Breast epithelium (tissue), 4 donors: ENCODE measurements at regions not wholly inside any gene's neighbourhood (a gene's known extent, or its start where the extent isn't known, plus 50 kb on each side); places are given as distances from the start of the nearest gene placed in this dataset.

ENCODE experiments used
- DNase-seq, 2 donors: peaks; one replicate each; pipeline ENCODE4 v3.0.0-alpha.2; 2019; ENCODE audit warnings: low spot score in 2 of 2
- H3K27ac ChIP-seq, 2 donors: fragments of 200-600 bp; sonication (generic) in 1 of 2; one replicate each; pipeline ENCODE4 v1.5.1; 2016 to 2019; ENCODE audit warnings: mild to moderate bottlenecking in 1 of 2
- H3K27me3 ChIP-seq, 2 donors: fragments of 200-600 bp; sonication (generic) in 1 of 2; one replicate each; pipeline versions ENCODE4 v1.5.1 to v1.6.0; 2017 to 2019; ENCODE audit warnings: control low read depth in 1 of 2, mild to moderate bottlenecking in 1 of 2
- H3K36me3 ChIP-seq: fragments of 200-600 bp; one replicate; pipeline ENCODE4 v1.5.1; 2019
- H3K4me1 ChIP-seq, 2 donors: fragments of 200-600 bp; sonication (generic); one replicate each; pipeline ENCODE4 v1.5.1; 2016 to 2019; ENCODE audit warnings: control low read depth in 1 of 2
- H3K4me3 ChIP-seq, 3 donors: fragments of 200-600 bp; sonication (generic); 1 replicate in 2 of 3; 2 replicates in 1 of 3; pipeline ENCODE4 v1.5.1; 2016 to 2019; ENCODE audit warnings: mild to moderate bottlenecking in 3 of 3, moderate library complexity in 2 of 3
- H3K9me3 ChIP-seq, 2 donors: fragments of 200-600 bp; sonication (generic) in 1 of 2; one replicate each; pipeline ENCODE4 v1.5.1; 2016 to 2019; ENCODE audit warnings: control low read depth in 1 of 2
- POLR2A ChIP-seq: fragments of 450-650 bp; IDR thresholded peaks from one replicate; pipeline ENCODE4 v1.6.1; 2016; ENCODE audit warnings: antibody characterized with exemption, mild to moderate bottlenecking, moderate library complexity
- POLR2AphosphoS5 ChIP-seq, 3 donors: sonication (generic); formaldehyde crosslinking; IDR thresholded peaks; one replicate each; pipeline ENCODE4 v1.6.1; 2017; ENCODE audit warnings: antibody characterized with exemption in 3 of 3
- intact Hi-C: fragments of 100-400 bp; cut with DNase I; formaldehyde crosslinking; loops from one replicate; pipeline ENCODE4 v1.15.1; 2023; ENCODE audit warnings: low total_unique reads
- TF ChIP-seq, protein P1 (sequence below), 3 donors: fragments of 450-650 bp; IDR thresholded peaks; one replicate each; pipeline ENCODE4 v1.5.1; 2016 to 2017; ENCODE audit warnings: antibody characterized with exemption in 3 of 3, mild to moderate bottlenecking in 3 of 3, moderate library complexity in 3 of 3

- H3K9me3 ChIP-seq: peaks cover 2 to 5% of the 10 kb centered on the region in 2 donors
- H3K4me1 ChIP-seq: no peaks in the 10 kb centered on the region
- H3K36me3 ChIP-seq: no peaks in the 10 kb centered on the region
- no peaks in the 10 kb centered on the region for H3K27me3 ChIP-seq
- H3K27ac ChIP-seq: no peak overlapping the region
- intact Hi-C loops: no loop called here
- TF ChIP-seq, protein P1, sequence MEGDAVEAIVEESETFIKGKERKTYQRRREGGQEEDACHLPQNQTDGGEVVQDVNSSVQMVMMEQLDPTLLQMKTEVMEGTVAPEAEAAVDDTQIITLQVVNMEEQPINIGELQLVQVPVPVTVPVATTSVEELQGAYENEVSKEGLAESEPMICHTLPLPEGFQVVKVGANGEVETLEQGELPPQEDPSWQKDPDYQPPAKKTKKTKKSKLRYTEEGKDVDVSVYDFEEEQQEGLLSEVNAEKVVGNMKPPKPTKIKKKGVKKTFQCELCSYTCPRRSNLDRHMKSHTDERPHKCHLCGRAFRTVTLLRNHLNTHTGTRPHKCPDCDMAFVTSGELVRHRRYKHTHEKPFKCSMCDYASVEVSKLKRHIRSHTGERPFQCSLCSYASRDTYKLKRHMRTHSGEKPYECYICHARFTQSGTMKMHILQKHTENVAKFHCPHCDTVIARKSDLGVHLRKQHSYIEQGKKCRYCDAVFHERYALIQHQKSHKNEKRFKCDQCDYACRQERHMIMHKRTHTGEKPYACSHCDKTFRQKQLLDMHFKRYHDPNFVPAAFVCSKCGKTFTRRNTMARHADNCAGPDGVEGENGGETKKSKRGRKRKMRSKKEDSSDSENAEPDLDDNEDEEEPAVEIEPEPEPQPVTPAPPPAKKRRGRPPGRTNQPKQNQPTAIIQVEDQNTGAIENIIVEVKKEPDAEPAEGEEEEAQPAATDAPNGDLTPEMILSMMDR (IDR thresholded peaks at IDR 0.05): no peak
- no peak for TF ChIP-seq POLR2AphosphoS5 (IDR thresholded peaks at IDR 0.05)
- no peak for TF ChIP-seq POLR2A
- DNase-seq: no peak
- H3K4me3 ChIP-seq: no peak overlapping the region
These were observed 78.4 kb upstream of the GSE1 start for GRCh38 chr16:85534536-85535351.

DNA sequence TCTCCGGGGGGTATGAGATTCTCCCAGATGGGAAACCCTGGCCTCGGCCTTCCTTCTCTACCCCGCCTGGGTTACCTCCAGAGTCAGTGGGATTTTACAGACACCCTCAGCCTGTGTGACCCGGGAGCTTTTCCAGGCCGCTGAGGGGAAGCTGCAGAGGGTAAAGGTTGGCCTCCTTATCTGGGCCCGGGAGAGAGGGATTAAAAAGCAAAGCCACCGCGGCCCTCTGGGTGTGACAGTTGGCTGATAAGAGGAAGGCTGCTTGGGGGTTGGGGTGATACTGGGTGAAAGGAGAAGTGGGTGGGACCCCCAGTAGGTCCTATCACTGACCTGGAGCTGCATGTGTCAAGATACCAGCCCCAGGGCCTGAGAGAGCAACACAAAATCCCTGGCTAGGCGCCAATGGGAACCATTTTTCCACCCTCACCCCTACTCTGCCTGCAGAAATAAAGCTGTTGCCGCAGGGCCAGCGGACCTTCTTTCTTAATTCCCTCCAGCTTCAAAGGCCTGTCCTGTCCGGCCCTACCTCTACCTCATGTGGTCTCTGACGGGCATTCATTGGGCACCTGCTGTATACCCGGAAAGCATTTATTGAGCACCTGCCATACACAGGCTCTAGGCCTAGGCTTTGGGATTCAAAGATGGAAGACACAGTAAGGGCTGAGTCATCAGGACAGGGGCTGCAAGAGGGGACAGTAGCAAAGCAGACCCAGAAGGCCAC, 77.6 kb upstream of the GSE1 start:
- Histone ChIP-seq H3K27me3 (no peaks in the 10 kb centered on the region), H3K36me3 (no peaks in the 10 kb centered on the region), H3K4me3 (no peak overlapping the region), H3K4me1 (no peaks in the 10 kb centered on the region), H3K27ac (no peak overlapping the region), H3K9me3 (peaks cover 6 to 10% of the 10 kb centered on the region in 2 donors)
- TF ChIP-seq POLR2AphosphoS5 (IDR thresholded peaks at IDR 0.05) (no peak), POLR2A (no peak)
- TF ChIP-seq, protein P1 (IDR thresholded peaks at IDR 0.05): no peak
- no peak for DNase-seq
- intact Hi-C loops: no loop called here

DNA sequence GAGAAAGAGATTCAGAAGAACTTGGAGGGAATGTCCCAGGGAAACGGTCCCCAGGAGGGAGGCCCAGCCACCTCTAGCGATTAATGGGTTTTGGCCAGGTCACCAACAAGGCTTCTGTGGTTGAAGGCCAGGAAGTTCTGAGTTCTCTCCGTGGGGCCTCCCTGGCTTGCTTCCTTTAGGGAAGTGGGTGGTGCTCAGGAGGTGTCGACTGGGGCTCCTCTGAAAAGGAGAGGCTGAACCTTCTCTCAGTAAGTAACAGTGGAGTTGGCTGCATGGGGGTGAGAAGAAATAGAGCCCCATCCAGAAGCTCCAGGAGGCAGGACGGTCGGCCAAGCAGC, 77.1 kb upstream of the GSE1 start:
- Histone ChIP-seq H3K27ac (peak overlapping the region in 1 of 2 donors; percentile 53), H3K27me3 (no peaks in the 10 kb centered on the region), H3K4me1 (no peaks in the 10 kb centered on the region), H3K9me3 (peaks cover 6 to 10% of the 10 kb centered on the region in 2 donors), H3K36me3 (no peaks in the 10 kb centered on the region), H3K4me3 (no peak overlapping the region)
- TF ChIP-seq, protein P1 (IDR thresholded peaks at IDR 0.05): no peak
- no peak for TF ChIP-seq POLR2A
- intact Hi-C loops: no loop called here
- no peak for DNase-seq

GRCh38 chr16:85536411-85537330, 76.5 kb upstream of the GSE1 start:
- peak overlapping the region in 1 of 2 donors; percentile 53 for H3K27ac ChIP-seq

More at GRCh38 chr16:85536411-85537330, 76.5 kb upstream of the GSE1 start:
- Histone ChIP-seq H3K36me3 (no peaks in the 10 kb centered on the region), H3K27me3 (no peaks in the 10 kb centered on the region), H3K4me3 (no peak overlapping the region), H3K9me3 (peaks cover 6 to 10% of the 10 kb centered on the region in 2 donors), H3K4me1 (no peaks in the 10 kb centered on the region)
- intact Hi-C loops: no loop called here
- TF ChIP-seq POLR2A (no peak), POLR2AphosphoS5 (IDR thresholded peaks at IDR 0.05) (no peak)
- TF ChIP-seq, protein P1 (IDR thresholded peaks at IDR 0.05): no peak
- DNase-seq: no peak
